Ectodermal cell (in vitro differentiated cells): ENCODE measurements at regions not wholly inside any gene's neighbourhood (a gene's known extent, or its start where the extent isn't known, plus 50 kb on each side); places are given as distances from the start of the nearest gene placed in this dataset.
"Not testable (repeated sequence)": the region's sequence is repeated elsewhere in the genome, so short reads cannot be mapped to it uniquely, and the experiment has no call there.

ENCODE experiments used
- H3K27ac ChIP-seq: 2 replicates; pipeline ENCODE4 v1.7.0; 2013; ENCODE audit warnings: mild to moderate bottlenecking, low read depth, low read length; ENCODE audit not compliant: insufficient read depth, poor library complexity, severe bottlenecking
- H3K27me3 ChIP-seq: 2 replicates; pipeline ENCODE4 v1.7.0; 2013; ENCODE audit warnings: mild to moderate bottlenecking, low read length; ENCODE audit not compliant: insufficient read depth, control insufficient read depth, poor library complexity, severe bottlenecking
- H3K36me3 ChIP-seq: one replicate; pipeline ENCODE4 v1.7.0; 2013; ENCODE audit warnings: low read length; ENCODE audit not compliant: control insufficient read depth, insufficient read depth
- H3K4me1 ChIP-seq: one replicate; pipeline ENCODE4 v1.7.0; 2013; ENCODE audit warnings: low read length; ENCODE audit not compliant: control insufficient read depth, insufficient read depth
- H3K4me3 ChIP-seq: 2 replicates; pipeline ENCODE4 v1.7.0; 2013; ENCODE audit warnings: low read depth, low read length, control low read depth; ENCODE audit not compliant: insufficient read depth
- H3K9me3 ChIP-seq: 2 replicates; pipeline ENCODE4 v1.7.0; 2013; ENCODE audit warnings: mild to moderate bottlenecking, low read length, moderate library complexity; ENCODE audit not compliant: control insufficient read depth
- WGBS, 2 experiments: methylation state at CpG; one replicate each; pipeline ENCODE4 v1.1.7; 2013; ENCODE audit warnings: missing lambda C conversion rate in 2 of 2; 5-methylcytosine and 5-hydroxymethylcytosine counted together

DNA sequence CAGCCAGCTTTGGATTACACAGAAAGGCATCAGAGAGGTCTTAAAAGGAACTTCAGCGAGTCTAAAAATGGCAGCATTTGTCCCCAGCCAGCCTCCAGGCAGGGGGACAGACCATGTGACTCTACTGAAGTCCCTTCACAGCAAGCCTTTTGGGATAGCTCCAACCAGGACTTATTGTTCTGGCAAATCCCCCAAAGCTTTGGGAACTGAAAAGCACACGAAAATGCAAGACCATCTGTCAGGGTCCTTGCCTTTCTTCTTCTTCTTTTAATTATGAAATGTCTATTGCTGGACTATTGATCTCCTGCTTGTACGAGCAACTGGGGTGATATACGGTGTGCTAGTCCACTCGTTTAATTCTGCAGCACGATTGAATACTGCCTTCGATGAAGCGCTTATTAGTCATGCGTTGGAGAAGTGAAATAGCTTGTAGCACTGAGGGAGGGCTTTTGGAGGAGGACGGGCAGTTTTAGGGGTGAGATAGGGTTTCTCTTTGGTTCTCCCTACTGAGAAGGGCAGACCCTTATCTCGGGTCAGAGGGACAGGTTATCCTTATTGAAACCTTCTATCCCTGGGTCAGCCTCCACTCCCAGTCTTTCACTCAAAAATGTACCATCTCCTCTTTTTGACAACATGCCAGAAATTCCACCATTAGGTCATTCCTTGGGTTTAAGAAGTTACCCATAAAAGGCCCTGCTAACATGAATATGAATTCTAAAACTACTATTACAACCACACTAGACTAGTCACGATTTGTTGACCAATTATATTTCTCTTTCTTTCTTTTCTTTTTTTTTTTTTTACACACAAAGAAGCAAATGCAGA lies 416.4 kb downstream of the MIAT start:
- peaks cover 5% of the 10 kb centered on the region for H3K27me3 ChIP-seq
- H3K36me3 ChIP-seq = no peaks in the 10 kb centered on the region
- no peaks in the 10 kb centered on the region for H3K4me1 ChIP-seq
- WGBS, 2 experiments = 86% methylated on average over 12 of the region's 12 CpGs
- H3K9me3 ChIP-seq = no peaks in the 10 kb centered on the region
- no peak overlapping the region for H3K27ac ChIP-seq
- H3K4me3 ChIP-seq = no peak overlapping the region

DNA sequence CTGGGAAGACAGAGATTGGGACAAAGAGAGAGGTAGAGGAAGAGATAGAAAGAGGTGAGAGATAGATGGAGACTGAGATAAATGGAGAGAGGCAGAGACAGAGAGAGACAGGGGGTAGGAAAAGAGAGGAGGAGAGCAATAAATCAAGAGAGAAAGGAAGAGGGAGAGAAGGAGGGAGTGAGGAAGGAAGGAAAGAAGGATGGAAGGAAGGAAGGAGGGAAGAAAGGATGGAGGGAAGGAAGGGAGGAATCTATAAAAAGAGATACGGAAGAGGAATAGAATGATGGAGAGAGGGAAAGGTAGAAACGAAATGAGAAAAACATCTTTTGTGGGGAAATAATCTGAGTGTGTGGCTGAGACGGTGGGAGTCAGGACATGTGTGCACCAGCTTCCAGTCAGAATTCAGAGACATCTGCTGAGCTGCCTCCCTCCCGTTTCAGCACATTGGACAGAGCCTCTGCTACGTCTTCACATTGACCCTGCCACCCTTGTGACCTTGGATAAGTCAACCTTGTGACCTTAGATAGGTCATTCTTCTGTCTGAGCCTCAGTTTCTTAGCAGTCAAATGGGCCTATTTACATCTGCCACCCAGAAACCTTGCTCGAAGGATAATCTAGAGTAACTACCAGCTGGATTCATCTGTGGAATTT lies 417.8 kb downstream of the MIAT start:
- WGBS, 2 experiments = 63 to 66% methylated on average over 6 of the region's 6 CpGs
- Histone ChIP-seq H3K36me3 (no peaks in the 10 kb centered on the region), H3K4me1 (no peaks in the 10 kb centered on the region), H3K27ac (no peak overlapping the region), H3K9me3 (no peaks in the 10 kb centered on the region), H3K27me3 (peaks cover 5% of the 10 kb centered on the region), H3K4me3 (no peak overlapping the region)

DNA sequence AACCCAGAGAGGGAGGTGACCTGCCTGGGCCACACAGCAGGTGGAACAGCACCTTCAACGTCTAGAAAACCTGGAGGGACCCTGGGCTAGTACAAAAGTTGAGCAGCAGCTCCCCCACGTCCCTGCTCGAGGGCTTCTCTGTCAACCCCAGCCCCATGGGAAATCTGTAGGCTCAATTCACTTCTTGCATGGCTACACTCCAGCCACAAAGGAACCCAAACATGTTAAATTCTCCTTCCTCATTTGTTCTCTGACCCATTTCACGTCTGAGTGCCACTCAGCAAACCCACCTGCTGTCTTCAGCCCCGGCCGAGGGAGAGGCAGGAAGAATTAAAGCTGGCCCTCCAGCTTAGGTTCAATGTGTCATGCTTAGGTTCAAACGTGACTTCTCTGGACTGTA lies 418.5 kb downstream of the MIAT start:
- Histone ChIP-seq H3K36me3 (no peaks in the 10 kb centered on the region), H3K4me1 (no peaks in the 10 kb centered on the region), H3K27me3 (peaks cover 5% of the 10 kb centered on the region), H3K27ac (no peak overlapping the region), H3K4me3 (no peak overlapping the region), H3K9me3 (no peaks in the 10 kb centered on the region)
- 59 to 62% methylated on average over 7 of the region's 7 CpGs for WGBS, 2 experiments

DNA sequence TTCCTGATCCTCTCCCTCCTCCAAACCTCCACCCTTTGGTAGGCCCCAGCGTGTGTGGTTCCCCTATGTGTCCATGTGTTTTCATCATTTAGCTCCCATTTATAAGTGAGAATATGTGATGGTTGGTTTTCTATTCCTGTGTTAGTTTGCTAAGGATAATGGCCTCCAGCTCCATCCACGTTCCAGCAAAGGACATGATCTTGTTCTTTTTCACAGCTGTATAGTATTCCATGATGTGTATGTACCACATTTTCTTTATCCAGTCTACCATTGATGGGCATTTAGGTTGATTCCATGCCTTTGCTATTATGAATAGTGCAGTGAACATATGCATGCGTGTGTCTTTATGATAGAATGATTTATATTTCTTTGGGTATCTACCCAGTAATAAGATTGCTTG lies 420.7 kb downstream of the MIAT start:
- H3K9me3 ChIP-seq, H3K27me3 ChIP-seq, H3K4me1 ChIP-seq, H3K27ac ChIP-seq, H3K36me3 ChIP-seq, H3K4me3 ChIP-seq: not testable (repeated sequence)
- 81 to 94% methylated on average over 3 of the region's 3 CpGs for WGBS, 2 experiments

DNA sequence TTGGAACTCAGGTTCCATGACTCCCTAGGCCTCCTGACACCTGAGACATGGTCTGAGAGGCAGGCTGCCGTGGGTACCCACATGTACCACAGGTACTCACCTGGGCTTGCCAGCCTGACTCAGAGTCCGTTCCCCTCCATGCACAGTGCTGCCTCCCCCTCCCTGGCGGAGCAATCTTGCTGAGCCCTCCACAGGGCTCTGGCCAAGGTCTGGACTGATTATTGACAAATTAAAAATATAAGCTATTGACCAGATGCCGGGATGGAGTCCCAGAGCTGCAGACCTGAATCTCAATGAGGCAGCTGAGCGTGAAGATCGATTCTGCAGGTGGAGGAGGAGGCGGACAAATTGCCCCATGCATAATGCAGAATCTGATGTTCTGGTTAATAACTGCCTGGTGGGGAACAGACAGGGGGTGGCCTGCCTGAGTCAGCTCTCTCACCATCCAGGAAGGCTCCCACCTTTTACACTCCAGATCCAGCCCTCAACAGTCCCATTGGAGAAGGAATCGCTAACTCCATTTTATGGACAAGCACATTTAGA lies 422.7 kb downstream of the MIAT start:
- WGBS, 2 experiments = 91 to 94% methylated on average over 8 of the region's 8 CpGs
- Histone ChIP-seq H3K9me3 (no peaks in the 10 kb centered on the region), H3K4me3 (no peak overlapping the region), H3K27me3 (peaks cover 5% of the 10 kb centered on the region), H3K36me3 (no peaks in the 10 kb centered on the region), H3K4me1 (no peaks in the 10 kb centered on the region), H3K27ac (no peak overlapping the region)

DNA sequence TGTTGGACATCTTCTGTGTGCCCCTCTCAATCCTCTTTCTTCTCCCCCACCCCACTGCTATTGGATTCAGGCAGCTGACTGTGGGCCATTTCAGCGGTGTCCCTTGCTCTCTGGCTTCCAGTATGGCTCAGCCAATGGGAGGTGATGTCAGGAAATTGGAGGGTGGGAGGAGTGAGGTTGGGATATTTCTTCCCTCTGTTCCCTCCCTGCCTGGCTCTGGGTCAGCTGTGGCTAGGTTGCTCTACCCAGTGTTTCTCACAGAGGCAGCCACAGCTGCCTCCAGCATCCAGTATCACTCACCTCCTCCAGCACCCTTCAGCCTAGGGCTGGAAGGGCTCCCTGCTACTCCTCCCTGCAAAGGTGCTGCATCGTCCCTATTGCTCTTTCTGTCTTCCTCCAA lies 423.5 kb downstream of the MIAT start:
- Histone ChIP-seq H3K9me3 (no peaks in the 10 kb centered on the region), H3K27me3 (peaks cover 5% of the 10 kb centered on the region), H3K36me3 (no peaks in the 10 kb centered on the region), H3K4me1 (no peaks in the 10 kb centered on the region), H3K4me3 (no peak overlapping the region), H3K27ac (no peak overlapping the region)
- 49 to 58% methylated on average over 2 of the region's 2 CpGs for WGBS, 2 experiments

DNA sequence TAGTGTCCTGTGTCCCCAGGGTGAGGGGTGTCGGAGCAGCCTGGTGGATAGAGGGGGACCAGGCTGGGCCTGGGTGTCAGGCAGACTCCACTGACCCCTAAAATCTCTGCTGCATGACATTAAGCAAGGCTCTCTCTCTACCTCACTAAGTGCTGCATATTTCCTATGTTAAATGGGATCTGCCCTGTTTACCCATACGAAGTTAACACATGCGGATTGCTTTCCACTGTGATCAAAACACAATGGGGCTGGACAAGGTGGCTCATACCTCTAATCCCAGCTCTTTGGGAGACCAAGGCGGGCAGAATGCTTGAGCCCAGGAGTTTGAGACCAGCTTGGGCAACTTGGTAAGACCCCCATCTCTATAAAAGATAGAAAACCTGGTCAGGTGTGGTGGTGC lies 426.2 kb downstream of the MIAT start:
- WGBS, 2 experiments = 81 to 83% methylated on average over 4 of the region's 4 CpGs
- Histone ChIP-seq H3K9me3 (no peaks in the 10 kb centered on the region), H3K27ac (no peak overlapping the region), H3K36me3 (no peaks in the 10 kb centered on the region), H3K4me1 (peaks cover 7% of the 10 kb centered on the region), H3K27me3 (no peaks in the 10 kb centered on the region), H3K4me3 (no peak overlapping the region)

DNA sequence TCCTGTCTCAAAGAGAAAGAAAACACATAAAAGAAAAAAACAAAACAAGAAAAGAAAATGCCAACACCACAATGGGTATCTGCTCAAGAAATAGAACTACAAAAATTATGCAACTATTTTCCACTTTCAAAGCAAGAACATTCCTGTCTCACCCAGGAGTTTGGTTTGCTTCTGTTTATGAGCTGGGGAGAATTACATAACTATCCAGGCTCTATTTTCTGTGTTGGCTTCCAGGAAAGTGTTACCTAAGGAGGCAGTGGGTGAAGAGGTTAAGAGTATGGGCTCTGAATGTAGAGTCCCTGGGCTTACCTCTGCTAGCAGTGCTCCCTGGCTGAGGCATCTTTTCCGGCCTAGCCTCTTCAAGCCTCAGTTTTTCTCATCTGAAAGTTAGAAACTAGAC lies 426.7 kb downstream of the MIAT start:
- Histone ChIP-seq H3K9me3 (no peaks in the 10 kb centered on the region), H3K4me3 (no peak overlapping the region), H3K27ac (no peak overlapping the region), H3K36me3 (no peaks in the 10 kb centered on the region), H3K27me3 (no peaks in the 10 kb centered on the region), H3K4me1 (peaks cover 7% of the 10 kb centered on the region)
- WGBS, 2 experiments = 88 to 96% methylated on average over 1 of the region's 1 CpG

DNA sequence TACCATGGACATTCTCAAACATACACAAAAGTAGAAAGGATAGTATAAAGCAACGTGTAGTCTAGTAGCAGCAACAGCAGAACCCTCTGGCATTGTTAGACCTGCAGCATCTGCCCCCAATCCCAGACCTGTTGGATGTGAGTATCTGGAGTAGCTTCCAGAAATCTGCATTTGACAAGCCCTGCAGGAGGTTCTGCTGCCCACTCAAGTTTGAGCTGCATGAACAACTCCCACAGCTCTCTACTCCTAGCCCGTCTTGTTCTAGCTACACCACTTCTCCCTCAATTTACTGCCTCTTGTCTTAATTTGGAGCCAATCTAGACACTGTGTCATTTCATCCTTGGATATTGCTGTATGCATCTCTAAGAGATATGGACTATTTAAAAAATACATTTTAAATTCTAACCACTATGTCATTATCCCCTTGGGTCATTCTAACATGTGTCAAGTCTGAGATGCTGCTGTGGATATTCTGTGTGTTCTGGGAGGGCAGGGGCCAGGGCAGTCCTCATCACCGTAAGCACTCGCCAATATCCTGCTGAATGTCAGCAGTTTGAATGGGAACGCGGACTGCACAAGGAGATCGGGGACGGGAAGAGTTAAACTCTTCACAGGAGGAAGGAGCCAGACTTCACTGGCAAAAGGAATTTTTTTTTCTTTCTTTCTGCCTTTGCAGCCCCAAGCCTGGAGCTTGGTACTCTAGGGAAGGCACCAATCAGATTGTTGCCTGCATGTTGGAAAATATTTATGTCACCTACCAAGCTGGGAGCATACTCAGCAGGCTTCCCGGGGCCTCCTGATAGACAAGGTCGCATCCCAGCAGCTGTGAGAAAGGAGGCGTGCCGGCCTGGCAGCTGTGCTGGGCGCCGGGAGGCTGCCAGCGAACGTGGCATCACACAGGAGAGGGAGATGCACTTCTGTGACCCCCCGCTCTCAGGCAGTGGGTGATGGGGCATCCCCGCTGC lies 429.0 kb downstream of the MIAT start:
- H3K4me1 ChIP-seq = peaks cover 7% of the 10 kb centered on the region
- H3K9me3 ChIP-seq = no peaks in the 10 kb centered on the region
- H3K4me3 ChIP-seq = no peak overlapping the region
- no peaks in the 10 kb centered on the region for H3K27me3 ChIP-seq
- no peak overlapping the region for H3K27ac ChIP-seq
- 46 to 49% methylated on average over 18 of the region's 18 CpGs for WGBS, 2 experiments
- H3K36me3 ChIP-seq = no peaks in the 10 kb centered on the region

DNA sequence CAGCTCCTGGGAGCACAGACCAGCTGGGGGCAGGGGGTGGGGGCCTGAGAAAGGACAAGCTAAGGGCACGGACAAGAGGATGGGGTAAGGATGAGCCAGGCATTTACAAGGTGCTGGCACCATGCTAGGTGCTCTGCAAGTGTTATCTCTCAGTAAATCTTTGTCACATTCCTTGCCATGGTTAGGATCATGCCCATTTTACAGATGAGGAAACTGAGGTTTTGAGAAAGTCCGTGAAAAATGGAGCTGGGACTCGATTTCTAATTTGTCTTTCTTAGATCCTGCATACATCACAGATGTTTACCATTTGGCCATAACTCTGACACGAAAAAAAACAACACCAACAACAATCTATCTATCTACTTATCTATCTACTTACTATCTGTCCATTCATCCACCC lies 429.7 kb downstream of the MIAT start:
- Histone ChIP-seq H3K27me3 (no peaks in the 10 kb centered on the region), H3K27ac (no peak overlapping the region), H3K36me3 (no peaks in the 10 kb centered on the region), H3K4me3 (no peak overlapping the region), H3K4me1 (peaks cover 7% of the 10 kb centered on the region), H3K9me3 (no peaks in the 10 kb centered on the region)
- WGBS, 2 experiments = 84 to 89% methylated on average over 4 of the region's 4 CpGs
